Karpas-422 (cell line): ENCODE measurements at regions not wholly inside any gene's neighbourhood (a gene's known extent, or its start where the extent isn't known, plus 50 kb on each side); places are given as distances from the start of the nearest gene placed in this dataset.

Source experiments
- DNase-seq: peaks from one replicate; pipeline ENCODE4 v3.0.0-alpha.2; 2015
- H2AFZ ChIP-seq: fragments of 200-600 bp; sonication (generic); 2 replicates; pipeline ENCODE4 v1.6.1; 2014; ENCODE audit warnings: antibody characterized with exemption, low read length, mixed read lengths
- H3K27ac ChIP-seq: fragments of 200-600 bp; sonication (generic); 2 replicates; pipeline ENCODE4 v1.5.1; 2014; ENCODE audit warnings: mild to moderate bottlenecking, low read length, moderate library complexity
- H3K27me3 ChIP-seq: fragments of 200-600 bp; sonication (generic); 2 replicates; pipeline ENCODE4 v1.6.1; 2014; ENCODE audit warnings: low read length, mixed read lengths
- H3K36me3 ChIP-seq: fragments of 200-600 bp; sonication (generic); 2 replicates; pipeline ENCODE4 v1.6.1; 2014; ENCODE audit warnings: low read length, mixed read lengths; ENCODE audit not compliant: insufficient read depth
- H3K4me1 ChIP-seq: fragments of 200-600 bp; sonication (generic); 2 replicates; pipeline ENCODE4 v1.6.1; 2014; ENCODE audit warnings: mild to moderate bottlenecking, low read length, mixed read lengths
- H3K4me2 ChIP-seq: fragments of 200-600 bp; sonication (generic); 2 replicates; pipeline ENCODE4 v1.6.1; 2014; ENCODE audit warnings: low read length, low read depth, mild to moderate bottlenecking; ENCODE audit not compliant: poor library complexity, severe bottlenecking
- H3K4me3 ChIP-seq: fragments of 200-600 bp; sonication (generic); 2 replicates; pipeline ENCODE4 v1.5.1; 2014; ENCODE audit warnings: mild to moderate bottlenecking, antibody characterized with exemption, low read length, mixed read lengths
- H3K79me2 ChIP-seq: fragments of 200-600 bp; sonication (generic); 2 replicates; pipeline ENCODE4 v1.6.1; 2014; ENCODE audit warnings: mild to moderate bottlenecking, low read length, mixed read lengths
- H3K9ac ChIP-seq: fragments of 200-600 bp; sonication (generic); 2 replicates; pipeline ENCODE4 v1.6.0; 2014; ENCODE audit warnings: low read length
- H3K9me2 ChIP-seq: fragments of 200-600 bp; sonication (generic), shearing (Covaris generic); replicated peaks from 2 replicates; pipeline ENCODE4 v1.6.0; 2014; ENCODE audit warnings: mild to moderate bottlenecking, low read length, moderate library complexity; ENCODE audit not compliant: insufficient read depth
- H3K9me3 ChIP-seq: fragments of 300-700, 200-600 bp; sonication (generic); 2 replicates; pipeline ENCODE4 v1.6.1; 2014; ENCODE audit warnings: low read length, mixed read lengths
- H4K20me1 ChIP-seq: fragments of 200-600 bp; sonication (generic); 2 replicates; pipeline ENCODE4 v1.6.1; 2014; ENCODE audit warnings: mild to moderate bottlenecking, antibody characterized with exemption, low read length, low read depth; ENCODE audit not compliant: insufficient read depth

DNA sequence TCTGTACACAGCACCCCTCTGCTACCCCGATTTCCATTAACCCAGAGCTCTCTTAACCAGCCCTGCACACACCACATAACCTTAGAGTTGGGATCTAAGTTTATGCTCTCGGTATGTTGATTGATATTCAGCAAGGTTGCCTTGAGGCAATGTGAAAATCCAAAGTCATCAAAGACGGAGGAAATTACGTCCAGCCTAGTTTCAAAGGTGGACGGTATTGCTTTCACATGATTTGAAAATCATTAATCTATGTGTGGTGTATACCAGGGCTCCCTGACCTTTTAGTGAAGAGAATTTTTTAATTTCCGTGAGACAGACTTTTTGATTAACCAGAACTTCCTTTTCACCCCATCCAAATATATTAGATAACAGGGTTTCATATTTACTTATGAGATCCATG is 272.5 kb upstream of the LCORL start:
- H2AFZ ChIP-seq = no peak overlapping the region
- DNase-seq = no peak
- H3K9me3 ChIP-seq = no peaks in the 10 kb centered on the region
- H3K79me2 ChIP-seq = no peaks in the 10 kb centered on the region
- H4K20me1 ChIP-seq = no peaks in the 10 kb centered on the region
- no peak overlapping the region for H3K27ac ChIP-seq
- H3K4me1 ChIP-seq = no peaks in the 10 kb centered on the region
- H3K27me3 ChIP-seq = peaks cover 4% of the 10 kb centered on the region; the same call in 1 of the 2 replicates
- H3K9ac ChIP-seq = no peak overlapping the region
- H3K4me3 ChIP-seq = no peak overlapping the region
- no peaks in the 10 kb centered on the region for H3K36me3 ChIP-seq
- no peak overlapping the region for H3K4me2 ChIP-seq
- 0 out of 2 replicates have a peak, but pooled peaks cover 4% of the 10 kb centered on the region for H3K9me2 ChIP-seq

DNA sequence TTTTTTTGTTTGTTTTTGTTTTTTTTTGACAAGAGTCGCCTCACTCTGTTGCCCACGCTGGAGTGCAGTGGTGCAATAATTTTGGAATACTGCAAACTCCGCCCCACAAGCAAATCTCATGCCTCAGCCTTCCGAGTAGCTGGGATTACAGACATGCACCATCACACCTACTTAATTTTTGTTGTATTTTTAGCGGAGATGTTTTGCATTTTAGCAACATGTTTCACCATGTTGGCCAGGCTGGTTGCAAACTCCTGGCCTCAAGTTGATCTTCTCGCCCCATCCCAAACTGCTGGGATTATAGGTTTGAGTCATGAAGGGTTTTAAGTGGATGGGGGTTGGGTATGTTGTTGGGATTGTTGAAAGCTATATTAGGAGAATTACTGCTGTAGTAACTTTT is 270.9 kb upstream of the LCORL start:
- Histone ChIP-seq H3K4me2 (no peak overlapping the region), H3K4me1 (no peaks in the 10 kb centered on the region), H3K9me3 (no peaks in the 10 kb centered on the region), H4K20me1 (no peaks in the 10 kb centered on the region), H3K79me2 (no peaks in the 10 kb centered on the region), H3K27ac (no peak overlapping the region), H3K9ac (no peak overlapping the region), H3K9me2 (no peaks in the 10 kb centered on the region), H2AFZ (no peak overlapping the region), H3K27me3 (no peaks in the 10 kb centered on the region), H3K4me3 (no peak overlapping the region), H3K36me3 (no peaks in the 10 kb centered on the region)
- DNase-seq = no peak

DNA sequence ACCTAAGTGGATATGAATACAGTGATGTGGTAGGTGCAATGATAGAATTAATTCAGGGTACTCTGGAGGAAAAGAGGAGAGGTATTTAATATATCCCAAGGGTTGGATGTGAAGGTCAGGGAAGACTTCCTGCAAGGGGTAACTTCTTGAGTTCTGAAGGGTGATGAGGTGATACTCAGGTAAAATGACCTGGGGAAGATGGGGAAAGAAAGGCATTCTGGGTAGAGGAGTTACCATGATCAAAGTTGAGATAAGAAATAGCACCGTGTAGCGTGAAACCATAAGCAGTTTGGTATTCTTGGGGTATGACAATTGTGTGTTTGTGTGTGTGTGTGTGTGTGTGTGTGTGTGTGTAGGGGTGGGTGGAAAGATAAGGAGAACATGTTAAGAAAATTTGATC is 270.4 kb upstream of the LCORL start:
- Histone ChIP-seq H3K79me2 (no peaks in the 10 kb centered on the region), H3K9ac (no peak overlapping the region), H3K4me1 (no peaks in the 10 kb centered on the region), H3K4me2 (no peak overlapping the region), H4K20me1 (no peaks in the 10 kb centered on the region), H3K27ac (no peak overlapping the region), H3K9me3 (no peaks in the 10 kb centered on the region), H3K4me3 (no peak overlapping the region), H3K36me3 (no peaks in the 10 kb centered on the region), H3K9me2 (no peaks in the 10 kb centered on the region), H3K27me3 (no peaks in the 10 kb centered on the region), H2AFZ (no peak overlapping the region)
- no peak for DNase-seq

DNA sequence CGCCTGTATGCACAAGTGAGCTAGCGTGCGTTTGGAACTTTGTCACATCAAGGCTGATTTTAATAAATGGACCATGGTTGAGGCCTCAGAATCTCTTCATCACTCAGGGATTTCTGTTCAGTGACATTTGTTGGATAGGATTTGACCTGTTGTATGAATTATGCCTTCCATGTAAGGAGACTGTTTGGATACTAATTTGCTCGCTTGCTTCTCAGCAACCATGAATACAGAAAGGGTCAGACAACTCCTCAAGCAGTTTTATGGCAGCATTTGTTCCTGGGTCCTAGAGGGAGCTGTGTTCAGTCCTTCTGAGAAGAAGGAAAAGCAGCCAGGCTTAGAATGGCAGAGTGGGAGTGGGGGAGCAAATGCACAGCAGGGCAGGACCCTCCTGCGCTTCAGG is 269.7 kb upstream of the LCORL start:
- no peaks in the 10 kb centered on the region for H3K9me2 ChIP-seq
- no peaks in the 10 kb centered on the region for H3K4me1 ChIP-seq
- H3K27me3 ChIP-seq = no peaks in the 10 kb centered on the region
- no peaks in the 10 kb centered on the region for H3K9me3 ChIP-seq
- H4K20me1 ChIP-seq = no peaks in the 10 kb centered on the region
- no peak overlapping the region for H3K4me2 ChIP-seq
- no peak overlapping the region for H3K27ac ChIP-seq
- H3K36me3 ChIP-seq = no peaks in the 10 kb centered on the region
- H3K4me3 ChIP-seq = no peak overlapping the region
- no peaks in the 10 kb centered on the region for H3K79me2 ChIP-seq
- no peak overlapping the region for H3K9ac ChIP-seq
- no peak overlapping the region for H2AFZ ChIP-seq
- no peak for DNase-seq

DNA sequence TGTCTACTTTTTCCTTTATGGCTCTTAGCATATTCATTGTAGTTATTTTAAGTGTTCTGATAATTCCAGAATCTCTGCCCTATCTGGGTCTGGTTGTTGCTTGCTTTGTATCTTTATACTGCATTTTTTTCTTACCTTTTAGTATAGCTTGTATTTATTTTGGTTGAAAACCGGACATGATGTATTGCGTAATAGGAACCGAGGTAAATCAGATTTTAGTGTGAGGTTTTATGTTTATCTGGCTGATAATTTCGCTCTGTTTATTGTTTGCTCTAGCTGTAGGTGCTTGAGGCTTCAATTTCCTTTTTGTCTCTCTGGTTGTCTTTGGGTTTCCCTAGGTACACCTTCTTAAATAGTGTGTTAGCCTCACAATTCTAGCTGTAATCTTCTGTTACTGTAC is 263.8 kb upstream of the LCORL start:
- no peak for DNase-seq
- H3K4me2 ChIP-seq = no peak overlapping the region
- no peak overlapping the region for H3K4me3 ChIP-seq
- H4K20me1 ChIP-seq = no peaks in the 10 kb centered on the region
- H2AFZ ChIP-seq = no peak overlapping the region
- peaks cover 4% of the 10 kb centered on the region; the same call in 1 of the 2 replicates for H3K27me3 ChIP-seq
- H3K27ac ChIP-seq = no peak overlapping the region
- no peak overlapping the region for H3K9ac ChIP-seq
- H3K9me3 ChIP-seq = 0 out of 2 replicates have a peak, but pooled peaks cover 2% of the 10 kb centered on the region
- no peaks in the 10 kb centered on the region for H3K9me2 ChIP-seq
- H3K4me1 ChIP-seq = no peaks in the 10 kb centered on the region
- no peaks in the 10 kb centered on the region for H3K36me3 ChIP-seq
- no peaks in the 10 kb centered on the region for H3K79me2 ChIP-seq

DNA sequence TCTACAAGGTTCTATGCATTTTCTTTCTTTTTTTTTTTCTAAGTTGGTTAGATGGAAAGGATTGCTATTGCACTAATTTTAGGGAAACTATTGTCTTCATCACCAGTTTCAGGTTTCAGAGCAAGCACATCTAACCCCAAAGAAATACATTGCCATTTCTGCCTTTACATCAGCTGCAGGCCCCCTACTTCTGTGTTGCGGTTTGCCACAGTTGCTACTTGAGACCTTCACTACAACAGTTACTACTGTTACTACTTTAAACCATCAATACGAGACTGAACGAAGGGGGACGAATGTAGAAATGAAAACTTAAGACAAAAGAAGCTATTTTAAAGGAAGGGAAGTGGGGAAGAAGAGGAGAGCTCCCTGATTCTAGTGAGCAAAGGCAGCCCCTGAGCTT is 256.7 kb upstream of the LCORL start:
- no peak overlapping the region for H3K27ac ChIP-seq
- no peaks in the 10 kb centered on the region for H3K36me3 ChIP-seq
- H3K4me1 ChIP-seq = no peaks in the 10 kb centered on the region
- no peaks in the 10 kb centered on the region for H3K9me2 ChIP-seq
- no peak overlapping the region for H3K9ac ChIP-seq
- no peak overlapping the region for H3K4me3 ChIP-seq
- no peaks in the 10 kb centered on the region for H4K20me1 ChIP-seq
- 0 out of 2 replicates have a peak, but pooled peaks cover 2% of the 10 kb centered on the region for H3K9me3 ChIP-seq
- H3K4me2 ChIP-seq = no peak overlapping the region
- H3K79me2 ChIP-seq = no peaks in the 10 kb centered on the region
- H2AFZ ChIP-seq = no peak overlapping the region
- no peak for DNase-seq
- peaks cover 3% of the 10 kb centered on the region; the same call in 1 of the 2 replicates for H3K27me3 ChIP-seq

DNA sequence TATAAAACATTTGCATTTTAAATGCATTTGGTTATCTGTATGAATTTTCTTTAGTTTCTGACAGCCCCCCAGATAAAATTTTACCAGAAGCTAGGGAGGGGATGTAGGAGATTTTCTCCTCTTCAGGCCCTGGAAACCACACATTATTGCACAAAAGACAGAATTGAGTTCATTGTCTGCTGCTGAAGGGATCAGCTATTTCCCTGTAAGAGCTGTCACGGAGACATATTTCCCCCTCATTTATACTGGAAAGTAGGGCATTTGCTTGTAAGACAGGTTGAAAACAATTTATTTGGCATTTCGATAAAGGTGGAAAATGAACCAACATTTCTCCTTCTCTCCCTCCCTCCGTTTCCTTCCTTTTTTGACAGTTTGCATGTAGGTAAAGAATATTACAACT is 241.3 kb upstream of the LCORL start:
- no peaks in the 10 kb centered on the region for H3K79me2 ChIP-seq
- no peak overlapping the region for H2AFZ ChIP-seq
- H3K36me3 ChIP-seq = no peaks in the 10 kb centered on the region
- no peak overlapping the region for H3K9ac ChIP-seq
- no peak for DNase-seq
- H3K4me3 ChIP-seq = no peak overlapping the region
- no peaks in the 10 kb centered on the region for H3K27me3 ChIP-seq
- H3K9me3 ChIP-seq = no peaks in the 10 kb centered on the region
- no peaks in the 10 kb centered on the region for H3K9me2 ChIP-seq
- H4K20me1 ChIP-seq = no peaks in the 10 kb centered on the region
- H3K4me1 ChIP-seq = no peaks in the 10 kb centered on the region
- H3K4me2 ChIP-seq = no peak overlapping the region
- H3K27ac ChIP-seq = no peak overlapping the region

DNA sequence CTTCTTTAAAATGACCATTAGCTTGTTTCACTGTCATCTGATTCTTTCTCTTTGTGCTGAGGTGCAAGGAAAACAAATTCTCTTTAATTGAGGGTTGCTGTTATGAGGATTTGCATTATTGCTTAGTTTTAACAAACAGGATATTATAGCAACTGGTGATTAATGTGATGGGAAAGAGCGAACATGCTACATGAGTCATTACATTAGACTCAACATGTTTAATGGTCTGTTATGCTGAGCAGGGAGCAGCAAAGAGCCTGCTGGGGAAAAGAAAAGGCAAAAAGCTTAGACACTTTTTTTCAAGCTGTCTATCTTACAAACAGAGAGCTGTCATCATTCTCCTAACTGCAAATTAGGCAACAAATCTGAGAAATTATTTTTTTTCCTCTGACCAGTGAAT is 230.5 kb upstream of the LCORL start:
- Histone ChIP-seq H3K36me3 (no peaks in the 10 kb centered on the region), H3K9ac (no peak overlapping the region), H3K9me2 (no peaks in the 10 kb centered on the region), H4K20me1 (no peaks in the 10 kb centered on the region), H3K27ac (no peak overlapping the region), H3K4me3 (no peak overlapping the region), H3K4me1 (no peaks in the 10 kb centered on the region), H3K4me2 (no peak overlapping the region), H3K27me3 (no peaks in the 10 kb centered on the region), H3K9me3 (no peaks in the 10 kb centered on the region), H2AFZ (no peak overlapping the region), H3K79me2 (no peaks in the 10 kb centered on the region)
- no peak for DNase-seq

DNA sequence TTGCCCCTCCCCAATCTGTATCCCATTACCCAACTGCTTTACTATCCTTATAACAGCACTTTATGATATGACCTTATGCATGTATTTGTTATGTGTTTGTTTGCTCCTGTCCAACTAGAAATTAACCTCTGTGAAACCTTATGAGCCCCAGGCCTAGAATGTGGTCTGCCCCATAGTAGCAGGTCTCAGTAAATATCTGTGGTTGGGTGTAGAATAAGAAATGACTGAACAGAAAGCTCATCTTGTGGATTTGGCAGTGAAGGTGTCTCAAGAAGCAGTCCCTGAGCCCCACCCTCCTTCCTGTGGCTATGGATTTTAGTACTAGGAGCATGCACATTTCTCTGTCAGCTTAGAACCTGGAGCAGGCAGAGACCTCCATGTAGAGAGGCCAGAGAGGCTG is 229.0 kb upstream of the LCORL start:
- H3K9me3 ChIP-seq = no peaks in the 10 kb centered on the region
- no peaks in the 10 kb centered on the region for H3K9me2 ChIP-seq
- no peak overlapping the region for H3K9ac ChIP-seq
- H4K20me1 ChIP-seq = no peaks in the 10 kb centered on the region
- H2AFZ ChIP-seq = no peak overlapping the region
- H3K79me2 ChIP-seq = no peaks in the 10 kb centered on the region
- no peak overlapping the region for H3K27ac ChIP-seq
- no peaks in the 10 kb centered on the region for H3K27me3 ChIP-seq
- H3K4me1 ChIP-seq = no peaks in the 10 kb centered on the region
- H3K36me3 ChIP-seq = no peaks in the 10 kb centered on the region
- H3K4me3 ChIP-seq = no peak overlapping the region
- no peak overlapping the region for H3K4me2 ChIP-seq
- no peak for DNase-seq
